SJCRH30 (cell line): ENCODE measurements at regions not wholly inside any gene's neighbourhood (a gene's known extent, or its start where the extent isn't known, plus 50 kb on each side); places are given as distances from the start of the nearest gene placed in this dataset.
"Not testable (repeated sequence)": the region's sequence is repeated elsewhere in the genome, so short reads cannot be mapped to it uniquely, and the experiment has no call there.

ENCODE experiments used
- DNase-seq, 2 experiments: peaks; one replicate each; pipeline ENCODE4 v3.0.0-alpha.2; 2015 to 2020
- H3K27ac ChIP-seq: fragments of 250-450 bp; sonication (Bioruptor Pico); 2 replicates; pipeline ENCODE4 v1.5.1; 2020; ENCODE audit warnings: mild to moderate bottlenecking, moderate library complexity
- H3K27me3 ChIP-seq: fragments of 250-450 bp; sonication (Bioruptor Pico); 2 replicates; pipeline ENCODE4 v1.5.1; 2020; ENCODE audit warnings: mild to moderate bottlenecking, moderate library complexity
- H3K36me3 ChIP-seq: fragments of 250-450 bp; sonication (Bioruptor Pico); 2 replicates; pipeline ENCODE4 v1.5.1; 2020; ENCODE audit warnings: mild to moderate bottlenecking, moderate library complexity
- H3K4me1 ChIP-seq: fragments of 250-450 bp; sonication (Bioruptor Pico); 2 replicates; pipeline ENCODE4 v1.5.1; 2020; ENCODE audit warnings: mild to moderate bottlenecking, moderate library complexity
- H3K4me3 ChIP-seq: fragments of 250-450 bp; sonication (Bioruptor Pico); 2 replicates; pipeline ENCODE4 v1.5.1; 2020; ENCODE audit warnings: mild to moderate bottlenecking, moderate library complexity
- H3K9me3 ChIP-seq: fragments of 250-450 bp; sonication (Bioruptor Pico); replicated peaks from 2 replicates; pipeline ENCODE4 v1.5.1; 2020; ENCODE audit warnings: mild to moderate bottlenecking, moderate library complexity

DNA sequence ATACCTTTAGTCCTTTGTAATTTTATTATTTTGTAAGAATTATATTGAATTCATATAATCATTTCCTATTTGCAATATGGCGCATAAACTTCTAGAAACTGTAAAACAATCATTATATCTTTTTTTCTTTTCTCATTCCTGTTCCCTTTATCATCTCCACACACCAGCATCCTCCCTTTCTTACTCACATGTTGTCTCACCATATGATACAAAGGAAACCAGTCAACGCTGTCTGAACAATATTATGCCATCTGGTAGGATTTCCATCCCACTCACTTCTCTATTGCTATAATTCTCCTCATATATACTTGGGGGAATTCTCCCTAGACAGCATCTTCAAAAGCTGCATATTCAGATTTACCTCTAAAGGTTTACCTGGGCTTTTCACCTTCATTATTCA is 389.8 kb downstream of the NDFIP2 start:
- no peaks in the 10 kb centered on the region for H3K9me3 ChIP-seq
- no peaks in the 10 kb centered on the region for H3K36me3 ChIP-seq
- H3K27ac ChIP-seq: no peak overlapping the region
- DNase-seq: no peak
- H3K4me3 ChIP-seq: no peak overlapping the region
- peaks cover 15% of the 10 kb centered on the region for H3K4me1 ChIP-seq
- 0 out of 2 replicates have a peak, but pooled peaks cover 2% of the 10 kb centered on the region for H3K27me3 ChIP-seq

DNA sequence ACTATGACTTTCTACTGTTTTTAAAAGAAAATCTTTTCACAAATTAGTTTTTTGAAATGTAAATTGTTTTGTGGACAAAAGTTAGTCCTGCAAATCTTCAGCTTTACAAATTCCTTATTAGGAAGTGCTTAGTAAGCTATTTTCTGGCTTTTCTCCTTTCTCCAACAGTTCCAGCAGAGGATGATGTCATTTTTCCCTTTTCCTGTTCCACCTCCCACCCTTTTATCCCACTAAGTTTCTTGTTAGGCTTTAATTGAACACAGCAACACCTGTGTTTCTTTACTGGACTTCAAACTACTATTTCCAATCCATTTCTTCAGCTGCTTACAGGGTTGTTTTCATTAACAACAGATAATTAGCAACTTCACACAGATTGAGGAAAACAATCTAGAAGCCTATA is 389.2 kb downstream of the NDFIP2 start:
- no peaks in the 10 kb centered on the region for H3K36me3 ChIP-seq
- H3K27me3 ChIP-seq: 0 out of 2 replicates have a peak, but pooled peaks cover 2% of the 10 kb centered on the region
- peaks cover 5% of the 10 kb centered on the region for H3K9me3 ChIP-seq
- peaks cover 15% of the 10 kb centered on the region for H3K4me1 ChIP-seq
- no peak overlapping the region for H3K27ac ChIP-seq
- DNase-seq: peak in 1 of 2 experiments; percentile 37
- no peak overlapping the region for H3K4me3 ChIP-seq

DNA sequence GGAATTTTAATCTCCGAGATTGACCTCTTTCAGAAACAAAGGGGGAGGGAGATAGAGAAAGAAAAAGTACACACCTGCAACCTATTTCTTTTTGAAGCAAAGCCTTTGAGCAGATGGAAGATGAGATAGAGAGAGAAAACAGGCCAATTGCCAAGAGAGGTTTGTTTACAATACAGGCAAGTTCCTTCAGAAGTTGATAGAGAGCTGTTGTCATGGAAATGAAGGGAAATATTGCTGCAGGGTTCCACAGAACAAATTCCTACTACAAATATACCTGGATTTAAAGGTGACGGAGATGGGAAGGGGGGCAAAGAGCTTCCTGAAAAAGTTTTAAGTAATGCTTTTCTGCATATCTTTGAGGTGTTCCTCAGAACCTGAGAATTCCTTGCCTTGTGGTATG is 388.4 kb downstream of the NDFIP2 start:
- DNase-seq: no peak

DNA sequence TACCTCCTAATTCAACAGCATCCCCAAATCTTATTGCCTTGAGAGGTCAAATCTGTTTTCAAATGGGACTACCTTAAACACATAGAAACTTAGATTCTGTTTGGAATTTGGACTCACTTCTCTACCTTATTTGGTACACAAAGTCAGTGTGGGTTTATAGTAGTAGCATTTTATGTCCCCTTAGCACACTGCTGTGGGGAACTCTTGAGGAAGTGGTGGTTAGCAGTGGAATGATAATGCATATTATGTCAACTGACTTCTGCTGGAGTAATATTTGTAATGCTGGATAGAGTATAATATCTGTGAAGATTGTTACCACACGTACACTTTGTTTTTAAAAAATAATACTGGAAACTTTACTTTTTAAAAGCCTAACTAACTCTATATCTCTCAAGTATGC is 386.3 kb downstream of the NDFIP2 start:
- no peak overlapping the region for H3K4me3 ChIP-seq
- H3K27me3 ChIP-seq: 0 out of 2 replicates have a peak, but pooled peaks cover 2% of the 10 kb centered on the region
- DNase-seq: no peak
- no peaks in the 10 kb centered on the region for H3K36me3 ChIP-seq
- peaks cover 15% of the 10 kb centered on the region for H3K4me1 ChIP-seq
- H3K27ac ChIP-seq: no peak overlapping the region
- H3K9me3 ChIP-seq: peaks cover 6% of the 10 kb centered on the region

More for the DNA sequence above, 388.4 kb downstream of the NDFIP2 start:
- no peak overlapping the region for H3K4me3 ChIP-seq
- no peaks in the 10 kb centered on the region for H3K36me3 ChIP-seq
- peaks cover 15% of the 10 kb centered on the region for H3K4me1 ChIP-seq
- 0 out of 2 replicates have a peak, but pooled peaks cover 2% of the 10 kb centered on the region for H3K27me3 ChIP-seq
- no peak overlapping the region for H3K27ac ChIP-seq
- peaks cover 6% of the 10 kb centered on the region for H3K9me3 ChIP-seq

DNA sequence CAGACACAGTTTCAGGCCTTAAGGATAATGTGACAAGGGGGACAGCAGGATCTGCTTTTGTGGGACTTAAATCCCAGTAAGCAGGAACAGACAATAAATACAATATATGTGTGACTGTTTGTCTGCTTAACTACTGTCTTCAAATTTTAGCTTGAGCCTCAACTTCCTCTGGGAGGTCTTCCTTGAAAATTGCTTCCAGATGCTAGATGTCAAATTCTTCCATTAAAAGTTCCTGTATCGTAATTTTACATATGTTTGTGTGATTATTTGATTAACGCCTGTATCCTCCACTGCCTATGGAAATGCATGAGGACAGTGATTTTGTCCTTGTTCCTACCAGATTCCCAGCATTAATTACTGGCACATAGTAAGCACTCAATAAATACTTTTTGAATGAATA is 385.5 kb downstream of the NDFIP2 start:
- H3K27ac ChIP-seq: no peak overlapping the region
- no peaks in the 10 kb centered on the region for H3K36me3 ChIP-seq
- DNase-seq: no peak
- peaks cover 15% of the 10 kb centered on the region for H3K4me1 ChIP-seq
- 0 out of 2 replicates have a peak, but pooled peaks cover 2% of the 10 kb centered on the region for H3K27me3 ChIP-seq
- no peak overlapping the region for H3K4me3 ChIP-seq
- peaks cover 6% of the 10 kb centered on the region for H3K9me3 ChIP-seq

DNA sequence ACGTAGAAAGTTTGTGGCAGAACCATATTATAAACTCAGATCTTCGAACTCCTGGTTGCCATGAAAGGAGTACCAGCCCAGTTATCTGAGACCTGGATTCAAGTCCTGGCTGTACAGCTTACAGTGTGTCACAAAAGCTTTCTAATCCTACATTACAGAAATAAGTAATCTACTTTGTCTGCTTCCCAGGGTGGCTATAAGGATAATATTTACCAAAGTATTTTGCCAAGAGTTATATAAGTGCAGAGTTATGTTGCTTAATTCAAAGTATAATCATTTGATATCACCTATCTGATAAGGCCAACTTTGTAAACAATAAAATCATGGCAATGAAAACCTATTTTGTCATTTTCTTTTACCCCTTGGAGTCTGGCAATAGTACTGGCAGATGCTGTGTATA is 381.6 kb downstream of the NDFIP2 start:
- Histone ChIP-seq H3K36me3 (no peaks in the 10 kb centered on the region), H3K4me3 (no peak overlapping the region), H3K9me3 (peaks cover 6% of the 10 kb centered on the region), H3K4me1 (0 out of 2 replicates have a peak, but pooled peaks cover 1% of the 10 kb centered on the region), H3K27me3 (no peaks in the 10 kb centered on the region), H3K27ac (no peak overlapping the region)
- DNase-seq: no peak

DNA sequence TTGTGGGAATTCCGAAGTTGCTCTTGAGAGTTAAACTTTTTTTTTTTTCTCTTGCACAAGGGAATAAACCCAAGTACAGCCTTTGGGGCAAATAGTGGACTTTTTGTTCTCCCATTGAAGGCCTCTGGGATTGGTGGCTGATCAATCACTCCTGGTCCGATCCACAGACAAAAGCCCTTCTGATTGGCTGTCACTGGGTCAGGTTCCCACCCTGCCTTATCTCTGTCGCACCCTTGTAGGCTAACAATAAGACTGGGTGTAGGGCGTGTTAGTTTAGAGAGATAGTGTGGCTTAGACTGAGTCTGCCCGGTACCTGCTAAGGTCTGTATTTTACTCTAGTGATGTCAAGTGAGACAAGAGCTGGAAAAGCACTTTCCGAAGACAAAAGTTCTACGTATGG is 380.8 kb downstream of the NDFIP2 start:
- peaks cover 6% of the 10 kb centered on the region for H3K9me3 ChIP-seq
- H3K4me1 ChIP-seq: no peaks in the 10 kb centered on the region
- no peaks in the 10 kb centered on the region for H3K27me3 ChIP-seq
- DNase-seq: no peak
- H3K36me3 ChIP-seq: no peaks in the 10 kb centered on the region
- H3K27ac ChIP-seq: no peak overlapping the region
- no peak overlapping the region for H3K4me3 ChIP-seq

DNA sequence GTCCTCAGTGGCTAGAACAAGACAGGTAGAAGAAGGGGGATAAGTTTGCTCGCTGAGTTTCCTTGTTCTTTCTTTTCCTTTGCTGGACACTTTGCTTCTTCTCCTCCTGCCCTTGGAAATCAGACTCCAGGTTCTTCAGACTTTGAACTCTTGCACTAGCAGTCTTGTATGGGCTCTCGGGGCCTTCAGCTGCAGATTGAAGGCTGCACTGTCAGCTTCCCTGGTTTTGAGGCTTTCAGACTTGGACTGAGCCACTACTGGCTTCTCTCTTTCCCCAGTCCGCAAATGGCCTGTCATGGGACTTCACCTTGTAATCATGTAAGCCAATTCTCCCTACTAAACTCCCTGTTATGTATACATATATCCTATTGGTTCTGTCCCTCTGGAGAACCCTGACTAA is 379.8 kb downstream of the NDFIP2 start:
- no peak overlapping the region for H3K4me3 ChIP-seq
- H3K9me3 ChIP-seq: peaks cover 6% of the 10 kb centered on the region
- H3K27me3 ChIP-seq: no peaks in the 10 kb centered on the region
- H3K36me3 ChIP-seq: no peaks in the 10 kb centered on the region
- H3K4me1 ChIP-seq: no peaks in the 10 kb centered on the region
- H3K27ac ChIP-seq: no peak overlapping the region
- DNase-seq: no peak

DNA sequence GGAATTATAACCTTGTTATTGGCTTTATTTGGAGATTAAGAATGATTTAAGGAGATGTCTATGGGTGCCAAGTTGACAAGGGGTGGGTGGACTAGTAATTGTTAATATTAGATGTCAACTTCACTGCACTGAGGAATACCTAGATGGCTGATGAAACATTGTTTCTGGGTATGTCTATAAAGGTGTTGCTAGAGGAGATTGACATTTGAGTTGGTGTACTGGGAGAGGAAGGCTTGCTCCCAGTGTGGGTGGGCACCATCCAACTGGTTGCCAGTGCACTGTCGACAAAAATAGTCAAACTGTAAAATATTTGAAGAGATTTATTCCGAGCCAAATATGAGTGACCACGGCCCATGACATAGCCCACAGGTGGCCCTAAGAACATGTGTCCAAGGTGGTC is 378.8 kb downstream of the NDFIP2 start:
- Histone ChIP-seq H3K4me1 (no peaks in the 10 kb centered on the region), H3K27ac (no peak overlapping the region), H3K27me3 (no peaks in the 10 kb centered on the region), H3K4me3 (no peak overlapping the region), H3K9me3 (no peaks in the 10 kb centered on the region; the same call in 1 of the 2 replicates), H3K36me3 (no peaks in the 10 kb centered on the region)
- no peak for DNase-seq

DNA sequence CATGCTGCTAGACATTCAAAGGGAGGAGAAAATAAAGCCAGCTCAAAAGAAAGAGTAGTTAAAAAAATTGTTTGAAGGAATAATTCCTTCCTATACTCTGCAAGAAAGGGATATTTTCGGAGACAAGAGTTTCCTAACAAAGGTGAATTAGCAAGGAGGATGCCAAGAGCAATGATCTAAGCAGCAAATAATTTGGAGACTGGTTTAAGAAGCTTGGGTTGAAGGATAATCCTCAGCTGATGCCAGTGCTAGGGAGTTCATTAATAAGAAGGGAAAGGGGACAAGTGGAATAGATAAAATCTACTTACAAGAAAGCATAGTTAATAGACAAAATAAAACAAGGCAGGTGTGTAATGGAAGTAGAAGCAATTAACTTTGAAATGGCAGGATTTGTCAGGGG is 372.3 kb downstream of the NDFIP2 start:
- Histone ChIP-seq H3K4me3 (no peak overlapping the region), H3K27ac (no peak overlapping the region), H3K27me3 (no peaks in the 10 kb centered on the region), H3K9me3 (no peaks in the 10 kb centered on the region), H3K36me3 (no peaks in the 10 kb centered on the region), H3K4me1 (no peaks in the 10 kb centered on the region)
- DNase-seq: no peak

DNA sequence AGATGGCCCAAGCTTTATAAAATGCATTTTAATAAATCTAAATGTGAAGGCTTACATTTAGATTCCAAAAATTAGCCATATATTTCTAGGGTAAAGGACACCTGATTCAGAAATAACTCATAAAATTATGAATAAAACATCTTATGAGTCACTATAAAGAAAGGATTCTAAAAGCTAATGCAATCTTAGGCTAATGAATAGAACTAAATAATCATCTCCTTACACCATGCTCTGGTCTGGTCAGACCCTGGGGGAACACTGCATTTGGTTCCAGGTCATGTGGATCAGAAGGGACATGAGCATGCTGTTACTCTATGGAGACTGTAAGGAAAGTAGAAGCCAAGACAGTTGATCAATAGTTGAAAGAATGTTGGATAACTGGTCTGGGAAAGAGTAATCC is 370.4 kb downstream of the NDFIP2 start:
- H3K27ac ChIP-seq: no peak overlapping the region
- H3K4me3 ChIP-seq: no peak overlapping the region
- no peaks in the 10 kb centered on the region for H3K9me3 ChIP-seq
- H3K4me1 ChIP-seq: no peaks in the 10 kb centered on the region
- H3K27me3 ChIP-seq: no peaks in the 10 kb centered on the region
- H3K36me3 ChIP-seq: no peaks in the 10 kb centered on the region
- no peak for DNase-seq

DNA sequence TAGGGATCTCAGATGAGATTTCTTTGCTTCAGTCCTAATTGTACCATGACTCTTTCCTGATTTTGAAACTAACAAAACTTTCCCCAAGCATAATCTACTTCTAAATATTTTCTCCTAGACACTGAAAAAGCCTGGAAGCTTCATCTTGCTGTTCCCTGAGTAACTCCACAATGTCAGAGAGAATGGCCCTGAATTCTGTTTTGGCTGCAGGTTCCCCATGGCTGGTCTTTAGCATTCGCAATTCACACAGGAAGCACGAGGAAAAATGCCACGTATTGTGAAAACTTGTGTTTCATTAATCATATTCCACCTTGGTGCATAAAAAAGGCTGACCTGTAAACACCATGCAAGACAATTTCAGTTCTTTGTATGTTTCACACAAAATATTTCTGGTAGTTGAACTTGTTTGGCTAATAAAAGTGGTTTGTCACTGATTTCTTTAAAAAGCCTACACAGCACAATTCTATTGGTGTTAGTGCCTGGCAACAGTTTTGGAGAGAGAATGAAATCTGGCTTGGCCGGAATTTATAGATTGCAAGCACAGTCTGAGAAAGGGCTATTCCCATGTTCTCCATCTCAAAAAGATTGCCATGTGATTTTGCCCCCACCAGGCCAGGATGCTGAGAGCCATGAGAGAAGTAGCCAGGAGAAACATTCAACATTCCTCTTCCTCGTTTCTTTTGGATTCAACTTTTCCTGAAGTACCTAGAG is 367.1 kb downstream of the NDFIP2 start:
- Histone ChIP-seq H3K9me3 (no peaks in the 10 kb centered on the region), H3K27ac (no peak overlapping the region), H3K27me3 (no peaks in the 10 kb centered on the region), H3K36me3 (no peaks in the 10 kb centered on the region), H3K4me1 (no peaks in the 10 kb centered on the region), H3K4me3 (no peak overlapping the region)
- no peak for DNase-seq

DNA sequence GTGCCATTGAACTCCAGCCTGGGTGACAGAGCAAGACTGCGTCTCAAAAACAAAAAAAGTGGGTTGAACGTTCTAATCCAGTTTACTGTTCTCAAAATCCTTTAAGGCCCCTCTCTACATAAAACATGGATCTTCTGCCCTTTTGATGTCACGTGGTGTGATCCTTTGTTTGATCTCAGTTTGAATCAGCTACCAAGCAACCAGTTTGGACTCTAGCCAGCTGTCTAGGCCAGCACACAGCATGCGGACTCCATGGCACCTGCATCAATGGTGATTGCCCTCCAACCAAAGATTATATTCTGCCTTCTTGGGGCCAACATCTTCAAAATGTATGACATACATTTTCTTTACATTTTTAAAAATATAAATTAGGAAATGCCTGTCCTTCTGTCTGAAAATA is 365.4 kb downstream of the NDFIP2 start:
- H3K9me3 ChIP-seq: no peaks in the 10 kb centered on the region
- H3K36me3 ChIP-seq: no peaks in the 10 kb centered on the region
- H3K4me3 ChIP-seq: no peak overlapping the region
- H3K27ac ChIP-seq: no peak overlapping the region
- no peak for DNase-seq
- no peaks in the 10 kb centered on the region for H3K4me1 ChIP-seq
- no peaks in the 10 kb centered on the region for H3K27me3 ChIP-seq

DNA sequence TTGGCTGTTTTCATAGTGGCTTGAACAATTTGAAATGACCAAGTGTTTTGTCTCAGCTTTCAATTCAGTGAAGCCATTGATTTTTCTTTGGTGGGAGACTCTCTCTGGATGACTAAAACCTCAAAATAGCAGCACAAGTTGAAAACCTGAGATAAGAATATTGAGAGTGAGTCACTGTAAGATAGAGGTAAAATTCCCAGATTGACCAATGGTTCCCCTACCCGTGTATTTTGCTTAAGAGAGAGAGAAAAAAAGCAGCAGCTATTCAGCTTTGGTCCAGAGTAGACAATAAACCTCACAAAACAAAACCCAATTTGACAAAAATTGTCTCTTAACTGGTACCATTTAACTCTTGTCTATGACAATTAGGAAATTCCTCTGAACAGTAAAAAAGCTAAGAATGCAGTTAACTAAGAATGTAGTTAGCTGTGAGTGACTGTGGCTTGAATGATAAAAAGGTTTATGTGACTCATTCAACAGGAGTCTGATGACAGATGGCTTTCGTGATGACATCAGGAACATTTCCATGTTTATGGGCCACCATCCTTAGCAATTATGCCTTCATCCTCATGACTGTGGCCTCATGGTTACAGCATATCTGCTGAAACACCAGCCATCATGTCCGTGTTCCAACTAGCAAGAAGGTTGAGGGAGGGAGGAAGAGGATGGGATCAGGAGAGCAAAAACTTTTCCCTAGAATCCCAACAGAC is 356.9 kb downstream of the NDFIP2 start:
- Histone ChIP-seq H3K4me1 (peaks cover 21% of the 10 kb centered on the region), H3K36me3 (no peaks in the 10 kb centered on the region), H3K27ac (no peak overlapping the region), H3K9me3 (no peaks in the 10 kb centered on the region; the same call in 1 of the 2 replicates), H3K4me3 (no peak overlapping the region), H3K27me3 (no peaks in the 10 kb centered on the region)
- no peak for DNase-seq

DNA sequence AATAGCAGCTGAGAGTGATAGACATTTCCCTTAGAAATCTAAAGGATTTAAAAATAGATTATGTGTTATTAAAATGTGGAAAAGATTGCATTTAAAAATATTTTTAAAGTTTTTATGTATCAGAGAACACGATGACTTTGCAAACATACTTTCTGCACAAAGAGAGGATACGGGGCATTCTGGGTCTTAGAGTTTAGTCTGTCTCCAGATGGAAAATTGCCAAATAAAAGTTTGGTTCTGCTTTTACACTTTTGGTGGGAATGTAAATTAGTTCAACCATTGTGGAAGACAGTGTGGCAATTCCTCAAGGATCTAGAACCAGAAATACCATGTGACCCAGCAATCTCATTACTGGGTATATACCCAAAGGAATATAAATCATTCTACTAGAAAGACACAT is 355.2 kb downstream of the NDFIP2 start:
- peaks cover 21% of the 10 kb centered on the region for H3K4me1 ChIP-seq
- H3K27me3 ChIP-seq: not testable (repeated sequence)

More for the DNA sequence above, 355.2 kb downstream of the NDFIP2 start:
- not testable (repeated sequence) for H3K4me3 ChIP-seq, H3K27ac ChIP-seq, H3K36me3 ChIP-seq, DNase-seq, H3K9me3 ChIP-seq
